SK-N-SH treated with all-trans-retinoic acid at 6 μM for 48 hours (cell line): ENCODE measurements at regions not wholly inside any gene's neighbourhood (a gene's known extent, or its start where the extent isn't known, plus 50 kb on each side); places are given as distances from the start of the nearest gene placed in this dataset.

Experiments used
- ATAC-seq: fragments of 200-7000 bp; cut with Tn5 transposase; 3 replicates; pipeline ENCODE4 v1.9.1; 2020; ENCODE audit warnings: mild to moderate bottlenecking, moderate library complexity
- ARNTL ChIP-seq: fragments of 450-650 bp; formaldehyde crosslinking; IDR thresholded peaks from 2 replicates; pipeline ENCODE4 v1.5.0; 2020; ENCODE audit warnings: low read depth, mild to moderate bottlenecking, moderate library complexity, borderline replicate concordance
- BACH2 ChIP-seq: fragments of 250-450 bp; sonication (Bioruptor Pico); IDR thresholded peaks from 2 replicates; pipeline ENCODE4 v1.9.0; 2021; ENCODE audit warnings: mild to moderate bottlenecking, borderline replicate concordance
- CSRNP3 ChIP-seq: fragments of 250-450 bp; sonication (Bioruptor Pico); IDR thresholded peaks from 2 replicates; pipeline ENCODE4 v1.5.1; 2021; ENCODE audit warnings: mild to moderate bottlenecking, moderate library complexity
- ESRRG ChIP-seq: fragments of 250-450 bp; sonication (Bioruptor Pico); IDR thresholded peaks from 2 replicates; pipeline ENCODE4 v1.6.1; 2021; ENCODE audit warnings: mild to moderate bottlenecking
- GLIS3 ChIP-seq: fragments of 250-450 bp; sonication (Bioruptor Pico); IDR thresholded peaks from 2 replicates; pipeline ENCODE4 v1.5.0; 2020; ENCODE audit warnings: mild to moderate bottlenecking, moderate library complexity
- ISL1 ChIP-seq: fragments of 250-450 bp; sonication (Bioruptor Pico); IDR thresholded peaks from 2 replicates; pipeline ENCODE4 v2.1.2; 2022; ENCODE audit warnings: mild to moderate bottlenecking, moderate library complexity
- OSR1 ChIP-seq: fragments of 250-450 bp; sonication (Bioruptor Pico); IDR thresholded peaks from 2 replicates; pipeline ENCODE4 v1.8.0; 2022; ENCODE audit warnings: moderate library complexity, mild to moderate bottlenecking, inconsistent platforms
- PATZ1 ChIP-seq: fragments of 250-450 bp; sonication (Bioruptor Pico); IDR thresholded peaks from 2 replicates; pipeline ENCODE4 v1.8.0; 2020; ENCODE audit warnings: mild to moderate bottlenecking, moderate library complexity, borderline replicate concordance
- POU6F1 ChIP-seq: fragments of 250-450 bp; sonication (Bioruptor Pico); IDR thresholded peaks from 2 replicates; pipeline ENCODE4 v1.8.0; 2021; ENCODE audit warnings: low read depth, mild to moderate bottlenecking, moderate library complexity, borderline replicate concordance
- PPARA ChIP-seq: fragments of 250-450 bp; sonication (Bioruptor Pico); IDR thresholded peaks from 2 replicates; pipeline ENCODE4 v1.5.0; 2020; ENCODE audit warnings: mild to moderate bottlenecking, borderline replicate concordance
- RARB ChIP-seq: fragments of 250-450 bp; sonication (Bioruptor Pico); IDR thresholded peaks from 2 replicates; pipeline ENCODE4 v1.8.0; 2021; ENCODE audit warnings: mild to moderate bottlenecking, moderate library complexity
- SNAI2 ChIP-seq: fragments of 250-450 bp; sonication (Bioruptor Pico); IDR thresholded peaks from 2 replicates; pipeline ENCODE4 v1.5.0; 2020; ENCODE audit warnings: mild to moderate bottlenecking, moderate library complexity
- TCF4 ChIP-seq: fragments of 250-450 bp; sonication (Bioruptor Pico); IDR thresholded peaks from 2 replicates; pipeline ENCODE4 v1.8.0; 2021; ENCODE audit warnings: mild to moderate bottlenecking, moderate library complexity, borderline replicate concordance
- TSHZ2 ChIP-seq: fragments of 250-450 bp; sonication (Bioruptor Pico); IDR thresholded peaks from 2 replicates; pipeline ENCODE4 v1.5.0; 2020; ENCODE audit warnings: mild to moderate bottlenecking, moderate library complexity
- ZFP3 ChIP-seq: fragments of 250-450 bp; sonication (Bioruptor Pico); IDR thresholded peaks from 2 replicates; pipeline ENCODE4 v1.5.0; 2020; ENCODE audit warnings: mild to moderate bottlenecking, moderate library complexity
- ZFP30 ChIP-seq: fragments of 450-650 bp; formaldehyde crosslinking; IDR thresholded peaks from 2 replicates; pipeline ENCODE4 v1.5.0; 2022; ENCODE audit warnings: mild to moderate bottlenecking, moderate library complexity
- ZNF565 ChIP-seq: fragments of 450-650 bp; formaldehyde crosslinking; conservative IDR thresholded peaks from 2 replicates; pipeline ENCODE4 v1.5.0; 2020; ENCODE audit warnings: low read depth, mild to moderate bottlenecking, moderate library complexity
- ZNF70 ChIP-seq: fragments of 450-650 bp; formaldehyde crosslinking; IDR thresholded peaks from 2 replicates; pipeline ENCODE4 v1.5.0; 2020; ENCODE audit warnings: mild to moderate bottlenecking, moderate library complexity
- ZNF8 ChIP-seq: fragments of 450-650 bp; formaldehyde crosslinking; IDR thresholded peaks from 2 replicates; pipeline ENCODE4 v1.5.0; 2020; ENCODE audit warnings: mild to moderate bottlenecking, moderate library complexity
- TF ChIP-seq, protein P1 (sequence below): fragments of 250-450 bp; sonication (Bioruptor Pico); IDR thresholded peaks from 2 replicates; pipeline ENCODE4 v1.5.1; 2020; ENCODE audit warnings: low read depth, mild to moderate bottlenecking, moderate library complexity

DNA sequence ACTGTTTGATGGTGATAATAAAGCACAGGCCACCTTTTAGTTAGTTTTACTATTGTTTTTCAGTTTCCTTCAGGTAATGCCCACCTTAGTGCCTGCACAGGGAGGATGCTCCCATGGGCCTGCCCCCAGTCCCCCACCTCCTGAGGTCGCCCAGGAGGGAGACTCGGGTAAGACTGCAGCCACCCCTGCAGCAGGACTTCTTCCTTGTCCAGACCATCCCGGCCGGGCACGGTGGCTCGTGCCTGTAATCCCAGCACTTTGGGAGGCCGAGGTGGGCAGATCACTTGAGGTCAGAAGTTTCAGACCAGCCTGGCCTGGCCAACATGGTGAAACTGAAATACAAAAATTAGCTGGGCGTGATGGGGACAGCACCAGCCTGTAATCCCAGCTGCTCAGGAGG is 68.1 kb upstream of the TANC1 start:
- ATAC-seq = no peak
- no peak for TF ChIP-seq RARB (CRISPR knock-in tag)
- no peak for TF ChIP-seq PPARA
- TF ChIP-seq ESRRG (CRISPR knock-in tag) = no peak
- no peak for TF ChIP-seq SNAI2 (CRISPR knock-in tag)
- TF ChIP-seq PATZ1 (CRISPR knock-in tag) = no peak
- TF ChIP-seq TCF4 (CRISPR knock-in tag) = no peak
- TF ChIP-seq, protein P1, sequence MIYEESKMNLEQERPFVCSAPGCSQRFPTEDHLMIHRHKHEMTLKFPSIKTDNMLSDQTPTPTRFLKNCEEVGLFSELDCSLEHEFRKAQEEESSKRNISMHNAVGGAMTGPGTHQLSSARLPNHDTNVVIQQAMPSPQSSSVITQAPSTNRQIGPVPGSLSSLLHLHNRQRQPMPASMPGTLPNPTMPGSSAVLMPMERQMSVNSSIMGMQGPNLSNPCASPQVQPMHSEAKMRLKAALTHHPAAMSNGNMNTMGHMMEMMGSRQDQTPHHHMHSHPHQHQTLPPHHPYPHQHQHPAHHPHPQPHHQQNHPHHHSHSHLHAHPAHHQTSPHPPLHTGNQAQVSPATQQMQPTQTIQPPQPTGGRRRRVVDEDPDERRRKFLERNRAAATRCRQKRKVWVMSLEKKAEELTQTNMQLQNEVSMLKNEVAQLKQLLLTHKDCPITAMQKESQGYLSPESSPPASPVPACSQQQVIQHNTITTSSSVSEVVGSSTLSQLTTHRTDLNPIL (CRISPR knock-in tag) = no peak
- no peak for TF ChIP-seq CSRNP3 (CRISPR knock-in tag)
- TF ChIP-seq ISL1 (CRISPR knock-in tag) = no peak
- TF ChIP-seq POU6F1 (CRISPR knock-in tag) = no peak

- TF ChIP-seq ZFP3 (CRISPR knock-in tag) (no peak), ZNF565 (CRISPR knock-in tag) (no peak), SNAI2 (CRISPR knock-in tag) (no peak), ZNF8 (CRISPR knock-in tag) (no peak), PATZ1 (CRISPR knock-in tag) (no peak)
- TF ChIP-seq, all 23 proteins: peak for 0
- no peak for ATAC-seq
Observed at GRCh38 chr2:158902005-158902398, 66.4 kb upstream of the TANC1 start.

DNA sequence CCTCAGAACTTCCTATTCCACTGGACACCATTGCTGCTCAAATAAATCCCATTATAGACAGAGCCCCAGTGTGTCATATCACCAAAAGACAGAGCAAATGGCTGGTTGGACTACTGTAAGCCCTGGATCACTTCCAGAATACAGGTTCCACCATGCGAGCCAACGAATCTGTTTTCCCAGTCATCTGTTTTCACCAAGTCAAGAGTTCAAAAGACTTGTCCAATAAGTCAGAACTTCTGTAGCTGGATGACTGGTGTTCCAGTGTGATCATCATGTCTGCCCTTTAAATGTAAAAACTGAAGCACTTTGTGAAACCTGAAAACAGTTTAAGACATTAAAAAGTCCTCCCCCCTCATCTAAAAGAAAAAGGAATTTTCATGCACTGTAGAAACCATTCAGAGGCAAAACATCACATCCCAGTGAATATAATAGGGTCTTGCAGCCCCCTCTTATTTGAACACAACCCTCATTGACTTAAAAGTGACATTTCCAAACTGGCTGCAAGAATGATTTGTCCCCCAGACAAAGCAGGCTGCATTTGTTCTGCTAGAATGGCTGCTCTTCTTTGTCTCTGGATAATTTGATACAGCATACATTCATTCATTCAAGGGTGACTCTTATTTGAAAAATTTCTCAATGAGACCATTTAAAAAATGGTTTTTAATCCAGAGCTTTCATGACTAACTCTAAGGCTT is 64.6 kb upstream of the TANC1 start:
- ATAC-seq = no peak; the same call in 2 of the 3 replicates
- TF ChIP-seq OSR1 (CRISPR knock-in tag) = no peak
- TF ChIP-seq ZNF8 (CRISPR knock-in tag) = no peak
- TF ChIP-seq, protein P1 (CRISPR knock-in tag) = no peak
- no peak for TF ChIP-seq CSRNP3 (CRISPR knock-in tag)
- TF ChIP-seq ZNF565 (CRISPR knock-in tag) = no peak
- no peak for TF ChIP-seq BACH2
- TF ChIP-seq ZFP3 (CRISPR knock-in tag) = no peak
- TF ChIP-seq GLIS3 (CRISPR knock-in tag) = no peak
- no peak for TF ChIP-seq ZNF70 (CRISPR knock-in tag)
- TF ChIP-seq ISL1 (CRISPR knock-in tag) = no peak
- TF ChIP-seq TSHZ2 (CRISPR knock-in tag) = no peak
- no peak for TF ChIP-seq ARNTL (CRISPR knock-in tag)
- TF ChIP-seq POU6F1 (CRISPR knock-in tag) = no peak
- TF ChIP-seq RARB (CRISPR knock-in tag) = no peak
- no peak for TF ChIP-seq ZFP30 (CRISPR knock-in tag)
- no peak for TF ChIP-seq TCF4 (CRISPR knock-in tag)
- TF ChIP-seq SNAI2 (CRISPR knock-in tag) = no peak
